Stomach (tissue), 4 donors: ENCODE measurements at regions not wholly inside any gene's neighbourhood (a gene's known extent, or its start where the extent isn't known, plus 50 kb on each side); places are given as distances from the start of the nearest gene placed in this dataset.

Experiments
- CTCF ChIP-seq, 7 experiments: fragments of 450-650 bp in 4 of 7; fragments of 200-600 bp in 3 of 7; sonication (generic) in 3 of 7; IDR thresholded peaks; one replicate each; pipeline ENCODE4 v1.5.1; 2016 to 2019; ENCODE audit warnings: antibody characterized with exemption in 7 of 7, control low read depth in 2 of 7, mild to moderate bottlenecking in 1 of 7
- EP300 ChIP-seq: sonication (generic); formaldehyde crosslinking; IDR thresholded peaks from one replicate; pipeline ENCODE4 v1.6.1; 2017; ENCODE audit warnings: antibody characterized with exemption
- POLR2A ChIP-seq, 4 donors: fragments of 450-650 bp; IDR thresholded peaks; one replicate each; pipeline ENCODE4 v1.6.1; 2016; ENCODE audit warnings: antibody characterized with exemption in 4 of 4, control low read depth in 2 of 4, mild to moderate bottlenecking in 1 of 4, moderate library complexity in 1 of 4
- POLR2AphosphoS5 ChIP-seq, 3 donors: sonication (generic); formaldehyde crosslinking; IDR thresholded peaks; one replicate each; pipeline ENCODE4 v1.6.1; 2016; ENCODE audit warnings: antibody characterized with exemption in 3 of 3

GRCh38 chr6:141029908-141030307, 1102.8 kb upstream of the GJE1 start:
- TF ChIP-seq POLR2AphosphoS5 (IDR thresholded peaks at IDR 0.05) (no peak), POLR2A (IDR thresholded peaks at IDR 0.05) (no peak), EP300 (no peak), CTCF (IDR thresholded peaks at IDR 0.05) (no peak)
